ENCODE measurements at regions not wholly inside any gene's neighbourhood (a gene's known extent, or its start where the extent isn't known, plus 50 kb on each side); places are given as distances from the start of the nearest gene placed in this dataset.

GRCh38 chr3:76495216-76495615 lies 544.7 kb upstream of the ROBO2 start:
- TF ChIP-seq, protein P1, sequence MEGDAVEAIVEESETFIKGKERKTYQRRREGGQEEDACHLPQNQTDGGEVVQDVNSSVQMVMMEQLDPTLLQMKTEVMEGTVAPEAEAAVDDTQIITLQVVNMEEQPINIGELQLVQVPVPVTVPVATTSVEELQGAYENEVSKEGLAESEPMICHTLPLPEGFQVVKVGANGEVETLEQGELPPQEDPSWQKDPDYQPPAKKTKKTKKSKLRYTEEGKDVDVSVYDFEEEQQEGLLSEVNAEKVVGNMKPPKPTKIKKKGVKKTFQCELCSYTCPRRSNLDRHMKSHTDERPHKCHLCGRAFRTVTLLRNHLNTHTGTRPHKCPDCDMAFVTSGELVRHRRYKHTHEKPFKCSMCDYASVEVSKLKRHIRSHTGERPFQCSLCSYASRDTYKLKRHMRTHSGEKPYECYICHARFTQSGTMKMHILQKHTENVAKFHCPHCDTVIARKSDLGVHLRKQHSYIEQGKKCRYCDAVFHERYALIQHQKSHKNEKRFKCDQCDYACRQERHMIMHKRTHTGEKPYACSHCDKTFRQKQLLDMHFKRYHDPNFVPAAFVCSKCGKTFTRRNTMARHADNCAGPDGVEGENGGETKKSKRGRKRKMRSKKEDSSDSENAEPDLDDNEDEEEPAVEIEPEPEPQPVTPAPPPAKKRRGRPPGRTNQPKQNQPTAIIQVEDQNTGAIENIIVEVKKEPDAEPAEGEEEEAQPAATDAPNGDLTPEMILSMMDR (IDR thresholded peaks at IDR 0.05), result no peak
- TF ChIP-seq EP300 (IDR thresholded peaks at IDR 0.05), result no peak
- no peak for TF ChIP-seq POLR2A (IDR thresholded peaks at IDR 0.05)

Data from ovary (tissue), 3 donors.